ENCODE measurements at regions not wholly inside any gene's neighbourhood (a gene's known extent, or its start where the extent isn't known, plus 50 kb on each side); places are given as distances from the start of the nearest gene placed in this dataset.

- DNase-seq, result no peak
- no peaks in the 10 kb centered on the region for H3K36me3 ChIP-seq
Measured at GRCh38 chr7:124155432-124156022, 122.7 kb upstream of the TMEM229A start.

GRCh38 chr7:124152859-124153692 is 120.2 kb upstream of the TMEM229A start:
- no peak for DNase-seq
- Histone ChIP-seq H3K27ac (no peak overlapping the region), H3K4me1 (no peaks in the 10 kb centered on the region), H3K4me3 (no peak overlapping the region), H3K27me3 (no peaks in the 10 kb centered on the region), H3K36me3 (no peaks in the 10 kb centered on the region), H3K9me3 (no peaks in the 10 kb centered on the region)
- no peak for TF ChIP-seq CTCF (IDR thresholded peaks at IDR 0.05)
- intact Hi-C loops (cut with DNase I; ENCODE audit: low total_unique reads), result no loop called here

More at GRCh38 chr7:124155432-124156022, 122.7 kb upstream of the TMEM229A start:
- no peaks in the 10 kb centered on the region for H3K9me3 ChIP-seq
- TF ChIP-seq CTCF (IDR thresholded peaks at IDR 0.05), result peak in 1 of 2 experiments; percentile 24
- H3K27ac ChIP-seq, result no peak overlapping the region
- no peaks in the 10 kb centered on the region for H3K27me3 ChIP-seq
- intact Hi-C loops (cut with DNase I; ENCODE audit: low total_unique reads), result no loop called here
- H3K4me1 ChIP-seq, result no peaks in the 10 kb centered on the region
- no peak overlapping the region for H3K4me3 ChIP-seq

DNA sequence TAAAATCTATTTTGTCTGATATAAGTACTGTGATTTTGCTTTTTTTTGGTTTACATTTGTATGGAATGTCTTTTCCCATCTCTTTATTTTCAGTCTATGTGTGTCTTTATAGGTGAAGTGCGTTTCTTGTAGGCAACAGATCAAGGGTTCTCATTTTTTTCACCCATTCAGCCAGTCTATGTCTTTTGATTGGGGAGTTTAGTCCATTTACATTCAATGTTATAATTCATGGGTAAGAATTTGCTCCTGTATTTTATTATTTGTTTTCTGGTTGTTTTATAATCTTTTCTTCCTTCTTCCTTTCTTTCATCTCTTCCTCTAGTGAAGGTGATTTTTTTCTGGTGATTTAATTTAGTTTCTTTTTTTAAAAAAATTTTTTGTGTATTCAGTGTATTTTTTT is 104.8 kb upstream of the TMEM229A start:
- H3K9me3 ChIP-seq, result peaks cover 0 to 3% (median 0%) of the 10 kb centered on the region in 3 donors
- no peak overlapping the region for H3K4me3 ChIP-seq
- intact Hi-C loops (cut with DNase I; ENCODE audit: low total_unique reads), result no loop called here
- DNase-seq, result no peak
- H3K36me3 ChIP-seq, result no peaks in the 10 kb centered on the region
- H3K4me1 ChIP-seq, result no peaks in the 10 kb centered on the region
- no peaks in the 10 kb centered on the region for H3K27me3 ChIP-seq
- no peak for TF ChIP-seq CTCF (IDR thresholded peaks at IDR 0.05)
- H3K27ac ChIP-seq, result no peak overlapping the region

GRCh38 chr7:124124201-124124600 is 91.3 kb upstream of the TMEM229A start:
- Histone ChIP-seq H3K27ac (no peak overlapping the region), H3K36me3 (no peaks in the 10 kb centered on the region), H3K27me3 (no peaks in the 10 kb centered on the region), H3K4me3 (no peak overlapping the region), H3K9me3 (no peaks in the 10 kb centered on the region), H3K4me1 (no peaks in the 10 kb centered on the region)
- no peak for TF ChIP-seq CTCF (IDR thresholded peaks at IDR 0.05)
- DNase-seq, result no peak
- intact Hi-C loops (cut with DNase I; ENCODE audit: low total_unique reads), result no loop called here

DNA sequence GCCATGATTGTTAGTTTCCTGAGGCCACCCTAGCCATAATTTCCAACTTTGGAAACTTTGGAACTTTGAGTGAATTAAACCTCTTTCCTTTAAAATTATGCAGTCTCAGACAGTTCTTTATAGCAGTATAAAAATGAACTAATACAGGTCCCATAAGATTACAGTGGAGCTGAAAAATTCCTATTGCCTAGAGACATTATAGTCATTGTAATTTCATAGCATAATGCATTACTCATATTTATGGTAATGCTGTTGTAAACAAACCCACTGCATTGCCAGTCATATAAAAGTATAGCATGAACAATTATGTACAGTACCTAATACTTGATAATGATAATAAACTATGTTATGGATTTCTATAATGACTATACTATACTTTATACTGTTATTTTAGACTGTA is 88.0 kb upstream of the TMEM229A start:
- no peak for TF ChIP-seq CTCF (IDR thresholded peaks at IDR 0.05)
- Histone ChIP-seq H3K27ac (no peak overlapping the region), H3K9me3 (no peaks in the 10 kb centered on the region), H3K4me1 (no peaks in the 10 kb centered on the region), H3K36me3 (no peaks in the 10 kb centered on the region), H3K27me3 (no peaks in the 10 kb centered on the region), H3K4me3 (no peak overlapping the region)
- DNase-seq, result no peak
- intact Hi-C loops (cut with DNase I; ENCODE audit: low total_unique reads), result no loop called here
